ENCODE measurements at regions not wholly inside any gene's neighbourhood (a gene's known extent, or its start where the extent isn't known, plus 50 kb on each side); places are given as distances from the start of the nearest gene placed in this dataset.
A peak's percentile ranks its signal among the peaks of the same experiment; 100 is the strongest.

DNA sequence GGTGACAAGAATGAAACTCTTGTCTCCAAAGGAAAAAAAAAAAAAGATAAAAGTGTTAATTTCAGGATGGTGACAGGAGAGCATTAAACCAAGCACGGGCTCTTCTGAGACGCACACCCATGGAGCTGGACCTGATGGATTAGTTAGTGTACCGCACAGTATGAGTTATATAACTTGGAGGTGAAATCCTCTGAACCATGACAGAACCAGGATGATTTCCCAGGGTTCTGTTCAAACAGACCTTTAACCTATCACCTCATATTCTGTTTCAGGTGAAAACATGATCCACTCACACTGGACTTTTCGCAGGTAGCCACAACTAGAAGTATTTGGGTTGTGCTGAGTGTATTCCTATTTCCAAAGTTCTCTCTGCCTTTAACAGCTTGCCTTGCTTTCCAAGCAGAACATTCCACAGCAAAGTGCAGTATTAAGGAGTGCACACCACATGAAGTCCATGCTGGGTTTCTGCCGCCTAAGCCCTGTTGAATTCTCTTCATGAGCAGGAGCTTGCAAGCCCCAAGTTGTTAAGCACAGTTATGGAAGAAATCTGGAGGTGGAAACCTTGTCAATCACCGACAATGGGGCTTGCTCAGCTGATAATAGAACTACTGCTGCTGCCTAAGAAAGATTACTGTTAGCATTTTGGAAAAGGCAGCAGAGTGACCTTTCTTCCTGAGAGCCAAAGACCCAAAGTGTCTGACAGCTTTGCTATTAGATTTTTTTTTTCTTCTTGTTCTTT, 461.7 kb downstream of the TLE1 start:
- no peaks in the 10 kb centered on the region for H3K36me3 Mint-ChIP-seq (ENCODE audit: insufficient read depth)
- peaks cover 27% of the 10 kb centered on the region for H3K4me1 Mint-ChIP-seq (ENCODE audit: low read depth)
- no peak for DNase-seq (ENCODE audit: low spot score, unreplicated experiment)
- peaks cover 10% of the 10 kb centered on the region for H3K9me3 Mint-ChIP-seq (ENCODE audit: low read depth)
- no peaks in the 10 kb centered on the region for H3K27me3 Mint-ChIP-seq
- H3K27ac Mint-ChIP-seq, result no peak overlapping the region
- no peak for TF ChIP-seq CTCF (IDR thresholded peaks at IDR 0.05; ENCODE audit: unreplicated experiment)
- H3K4me3 Mint-ChIP-seq (ENCODE audit: low read depth), result no peak overlapping the region

GRCh38 chr9:81225596-81225995, 463.8 kb downstream of the TLE1 start:
- Mint-ChIP-seq H3K36me3 (ENCODE audit: insufficient read depth) (no peaks in the 10 kb centered on the region), H3K9me3 (ENCODE audit: low read depth) (peaks cover 9% of the 10 kb centered on the region), H3K4me1 (ENCODE audit: low read depth) (peaks cover 27% of the 10 kb centered on the region), H3K27ac (no peak overlapping the region), H3K27me3 (no peaks in the 10 kb centered on the region), H3K4me3 (ENCODE audit: low read depth) (no peak overlapping the region)
- DNase-seq (ENCODE audit: low spot score, unreplicated experiment), result no peak
- no peak for TF ChIP-seq CTCF (IDR thresholded peaks at IDR 0.05; ENCODE audit: unreplicated experiment)

DNA sequence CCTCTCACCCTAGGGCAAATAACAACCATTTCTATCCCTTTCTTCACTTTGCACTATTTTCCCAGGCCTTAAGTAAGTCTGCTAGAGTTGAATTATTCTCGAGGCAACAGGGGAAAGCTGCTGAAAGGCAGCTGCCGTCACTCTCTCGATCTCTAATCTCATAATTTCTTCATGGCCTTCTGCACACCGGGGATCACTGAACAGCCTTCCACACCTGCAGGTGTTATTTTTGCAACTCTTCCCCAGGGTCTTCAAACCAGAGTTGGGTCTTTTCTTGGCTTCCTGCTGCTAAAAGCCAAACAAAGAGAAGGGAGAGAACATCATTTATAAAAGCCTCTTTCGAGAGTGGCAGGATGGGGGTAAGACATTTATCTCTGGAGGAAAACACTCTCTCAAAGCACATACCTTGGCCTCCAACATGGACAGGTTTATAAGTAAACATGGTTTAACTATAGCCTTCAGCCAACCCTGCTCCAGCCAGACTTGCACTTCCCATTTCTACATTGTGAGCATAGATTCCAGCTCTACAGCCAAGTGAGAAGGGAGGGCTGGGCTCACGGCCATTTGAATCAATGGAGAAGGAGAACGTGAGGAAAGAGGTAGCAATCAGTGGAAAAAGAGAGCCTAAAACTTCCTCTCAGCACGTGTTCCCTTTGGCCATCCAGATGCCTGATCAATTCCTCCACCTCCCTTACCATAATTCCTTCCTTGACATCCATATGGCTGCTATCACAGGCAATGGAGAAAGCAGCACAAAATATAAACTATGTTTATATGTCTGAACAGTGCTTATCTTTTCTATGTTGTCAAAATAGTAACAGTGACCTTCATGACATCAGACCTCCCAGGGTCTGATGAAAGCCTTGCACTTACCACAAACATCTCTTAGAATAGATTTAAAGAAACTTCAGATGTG, 464.9 kb downstream of the TLE1 start:
- peak overlapping the region; percentile 66 for H3K27ac Mint-ChIP-seq

GRCh38 chr9:81214975-81215374, 474.4 kb downstream of the TLE1 start:
- no peaks in the 10 kb centered on the region for H3K27me3 Mint-ChIP-seq
- no peaks in the 10 kb centered on the region for H3K4me1 Mint-ChIP-seq (ENCODE audit: low read depth)
- H3K4me3 Mint-ChIP-seq (ENCODE audit: low read depth), result no peak overlapping the region
- peaks cover 6% of the 10 kb centered on the region for H3K36me3 Mint-ChIP-seq (ENCODE audit: insufficient read depth)
- no peak overlapping the region for H3K27ac Mint-ChIP-seq
- peaks cover 9% of the 10 kb centered on the region for H3K9me3 Mint-ChIP-seq (ENCODE audit: low read depth)
- TF ChIP-seq CTCF (IDR thresholded peaks at IDR 0.05; ENCODE audit: unreplicated experiment), result no peak
- DNase-seq (ENCODE audit: low spot score, unreplicated experiment), result no peak

More for the DNA sequence above, 464.9 kb downstream of the TLE1 start:
- Mint-ChIP-seq H3K27me3 (no peaks in the 10 kb centered on the region), H3K4me1 (ENCODE audit: low read depth) (peaks cover 27% of the 10 kb centered on the region), H3K4me3 (ENCODE audit: low read depth) (no peak overlapping the region), H3K36me3 (ENCODE audit: insufficient read depth) (no peaks in the 10 kb centered on the region), H3K9me3 (ENCODE audit: low read depth) (peaks cover 3% of the 10 kb centered on the region)
- no peak for TF ChIP-seq CTCF (IDR thresholded peaks at IDR 0.05; ENCODE audit: unreplicated experiment)
- DNase-seq (ENCODE audit: low spot score, unreplicated experiment), result no peak

DNA sequence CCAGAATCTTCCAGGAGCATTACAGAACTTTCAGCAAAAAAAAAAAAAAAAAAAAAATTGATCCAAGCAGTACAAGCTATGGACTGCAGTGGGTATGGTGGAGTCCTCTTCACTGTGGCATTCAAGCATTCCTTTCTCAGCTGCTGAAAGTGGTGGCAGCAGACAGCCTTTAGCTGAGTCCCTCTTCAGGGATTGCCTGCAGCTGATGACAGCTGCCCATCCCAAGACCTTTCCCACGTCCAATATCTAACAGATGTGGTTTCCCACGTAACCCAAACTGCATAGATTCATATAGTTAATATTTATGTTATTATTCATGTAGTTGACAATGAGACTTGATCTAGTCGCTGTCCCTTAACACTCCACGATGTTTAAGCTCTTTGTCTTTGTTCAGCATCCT, 475.9 kb downstream of the TLE1 start:
- Mint-ChIP-seq H3K27me3 (no peaks in the 10 kb centered on the region), H3K27ac (no peak overlapping the region), H3K4me3 (ENCODE audit: low read depth) (no peak overlapping the region), H3K4me1 (ENCODE audit: low read depth) (no peaks in the 10 kb centered on the region), H3K36me3 (ENCODE audit: insufficient read depth) (peaks cover 6% of the 10 kb centered on the region), H3K9me3 (ENCODE audit: low read depth) (peaks cover 7% of the 10 kb centered on the region)
- no peak for TF ChIP-seq CTCF (IDR thresholded peaks at IDR 0.05; ENCODE audit: unreplicated experiment)
- no peak for DNase-seq (ENCODE audit: low spot score, unreplicated experiment)

Measured in progenitor cell of endocrine pancreas (in vitro differentiated cells).